ENCODE measurements at regions not wholly inside any gene's neighbourhood (a gene's known extent, or its start where the extent isn't known, plus 50 kb on each side); places are given as distances from the start of the nearest gene placed in this dataset.

DNA sequence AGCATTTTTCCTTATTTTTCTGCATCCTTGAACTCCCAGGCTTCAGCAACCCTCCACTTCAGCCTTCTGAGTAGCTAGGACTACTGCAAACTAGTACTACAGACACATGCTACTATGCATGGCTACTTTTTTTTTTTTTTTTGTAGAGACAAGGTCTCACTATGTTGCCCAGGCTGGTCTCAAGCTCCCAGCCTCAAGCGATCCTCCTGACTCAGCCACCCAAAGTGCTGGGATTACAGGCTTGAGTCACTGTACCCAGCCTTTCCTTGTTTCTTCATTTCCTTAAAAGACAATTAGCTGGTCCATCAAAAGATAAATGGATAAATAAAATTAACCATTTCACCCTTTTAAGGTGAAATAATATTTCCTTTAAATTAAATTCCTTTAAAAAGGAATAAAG, 205.8 kb downstream of the SPTSSA start:
- TF ChIP-seq EZH2 (IDR thresholded peaks at IDR 0.05; ENCODE audit: borderline replicate concordance, low read depth, low read length, severe bottlenecking) (no peak), POLR2AphosphoS5 (IDR thresholded peaks at IDR 0.05; ENCODE audit: insufficient read depth, low read depth, low read length) (no peak), POLR2A (IDR thresholded peaks at IDR 0.05; ENCODE audit: low read depth, low read length) (no peak), MYC (IDR thresholded peaks at IDR 0.05; ENCODE audit: low read depth, low read length) (no peak), MAX (IDR thresholded peaks at IDR 0.05; ENCODE audit: insufficient read depth, insufficient read length) (no peak), FOS (IDR thresholded peaks at IDR 0.05; ENCODE audit: borderline replicate concordance, insufficient read depth, low read length) (no peak)
- TF ChIP-seq, protein P1, sequence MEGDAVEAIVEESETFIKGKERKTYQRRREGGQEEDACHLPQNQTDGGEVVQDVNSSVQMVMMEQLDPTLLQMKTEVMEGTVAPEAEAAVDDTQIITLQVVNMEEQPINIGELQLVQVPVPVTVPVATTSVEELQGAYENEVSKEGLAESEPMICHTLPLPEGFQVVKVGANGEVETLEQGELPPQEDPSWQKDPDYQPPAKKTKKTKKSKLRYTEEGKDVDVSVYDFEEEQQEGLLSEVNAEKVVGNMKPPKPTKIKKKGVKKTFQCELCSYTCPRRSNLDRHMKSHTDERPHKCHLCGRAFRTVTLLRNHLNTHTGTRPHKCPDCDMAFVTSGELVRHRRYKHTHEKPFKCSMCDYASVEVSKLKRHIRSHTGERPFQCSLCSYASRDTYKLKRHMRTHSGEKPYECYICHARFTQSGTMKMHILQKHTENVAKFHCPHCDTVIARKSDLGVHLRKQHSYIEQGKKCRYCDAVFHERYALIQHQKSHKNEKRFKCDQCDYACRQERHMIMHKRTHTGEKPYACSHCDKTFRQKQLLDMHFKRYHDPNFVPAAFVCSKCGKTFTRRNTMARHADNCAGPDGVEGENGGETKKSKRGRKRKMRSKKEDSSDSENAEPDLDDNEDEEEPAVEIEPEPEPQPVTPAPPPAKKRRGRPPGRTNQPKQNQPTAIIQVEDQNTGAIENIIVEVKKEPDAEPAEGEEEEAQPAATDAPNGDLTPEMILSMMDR (IDR thresholded peaks at IDR 0.05; ENCODE audit: extremely low read depth in 1 of 2, insufficient read depth in 1 of 2, low read depth in 1 of 2, low read length in 2 of 2), result no peak

All from endothelial cell of umbilical vein (primary cell).